CD14-positive monocyte (primary cell): ENCODE measurements at regions not wholly inside any gene's neighbourhood (a gene's known extent, or its start where the extent isn't known, plus 50 kb on each side); places are given as distances from the start of the nearest gene placed in this dataset.

Experiments used
- DNase-seq, 3 donors: peaks; one replicate each; pipeline ENCODE4 v3.0.0-alpha.2; 2011 to 2022
- H2AFZ ChIP-seq: 2 replicates; pipeline ENCODE4 v1.6.0; 2012; ENCODE audit warnings: mild to moderate bottlenecking, low read depth, low read length, inconsistent platforms; ENCODE audit not compliant: insufficient read depth, poor library complexity, severe bottlenecking
- H3K27ac ChIP-seq, 2 donors: 1 replicate in 1 of 2; 2 replicates in 1 of 2; pipeline ENCODE4 v1.5.1; 2012 to 2013; ENCODE audit warnings: low read length in 2 of 2, control low read depth in 1 of 2, inconsistent platforms in 1 of 2, low read depth in 1 of 2, mild to moderate bottlenecking in 1 of 2
- H3K27me3 ChIP-seq, 2 donors: one replicate each; pipeline versions ENCODE4 v1.6.0 to v1.6.1; 2011 to 2013; ENCODE audit warnings: low read length in 2 of 2; ENCODE audit not compliant: control insufficient read depth in 2 of 2, insufficient read depth in 2 of 2
- H3K36me3 ChIP-seq, 2 donors: replicated peaks in 1 of 2; 1 replicate in 1 of 2; 2 replicates in 1 of 2; pipeline versions ENCODE4 v1.5.1 to v1.6.1; 2012 to 2013; ENCODE audit warnings: low read length in 2 of 2, control low read depth in 1 of 2, inconsistent platforms in 1 of 2, mild to moderate bottlenecking in 1 of 2; ENCODE audit not compliant: insufficient read depth in 2 of 2, control insufficient read depth in 1 of 2
- H3K4me1 ChIP-seq, 2 donors: 1 replicate in 1 of 2; 2 replicates in 1 of 2; pipeline versions ENCODE4 v1.5.1 to v1.6.1; 2012 to 2013; ENCODE audit warnings: low read length in 2 of 2, control low read depth in 1 of 2, inconsistent platforms in 1 of 2, mild to moderate bottlenecking in 1 of 2, moderate library complexity in 1 of 2; ENCODE audit not compliant: insufficient read depth in 2 of 2, control insufficient read depth in 1 of 2
- H3K4me2 ChIP-seq: replicated peaks from 2 replicates; pipeline ENCODE3; 2012; ENCODE audit warnings: low read length, moderate library complexity, mild to moderate bottlenecking; ENCODE audit not compliant: poor library complexity, severe bottlenecking; ENCODE audit errors: extremely low read depth
- H3K4me3 ChIP-seq, 3 experiments: fragments of 200-600 bp in 1 of 3; sonication (generic) in 1 of 3; replicated peaks in 1 of 3; 1 replicate in 2 of 3; 2 replicates in 1 of 3; pipeline ENCODE4 v1.5.1; 2011 to 2013; ENCODE audit warnings: low read length in 3 of 3, mild to moderate bottlenecking in 3 of 3, control low read depth in 2 of 3, low read depth in 2 of 3, inconsistent platforms in 1 of 3, moderate library complexity in 1 of 3
- H3K79me2 ChIP-seq: 2 replicates; pipeline ENCODE4 v1.6.0; 2012; ENCODE audit warnings: mild to moderate bottlenecking, control low read depth, inconsistent platforms, low read length, moderate library complexity; ENCODE audit not compliant: insufficient read depth
- H3K9ac ChIP-seq: 2 replicates; pipeline ENCODE4 v1.6.0; 2017; ENCODE audit warnings: low read length, mild to moderate bottlenecking; ENCODE audit not compliant: insufficient read depth, poor library complexity, severe bottlenecking
- H3K9me3 ChIP-seq, 2 donors: replicated peaks in 1 of 2; 1 replicate in 1 of 2; 2 replicates in 1 of 2; pipeline versions ENCODE4 v1.5.1 to v1.6.1; 2012 to 2013; ENCODE audit warnings: low read length in 2 of 2, control low read depth in 1 of 2; ENCODE audit not compliant: control insufficient read depth in 1 of 2, insufficient read depth in 1 of 2
- H4K20me1 ChIP-seq: 2 replicates; pipeline ENCODE4 v1.6.0; 2012; ENCODE audit warnings: mild to moderate bottlenecking, low read length, control low read depth, moderate library complexity; ENCODE audit not compliant: insufficient read depth
- H3K27ac Mint-ChIP-seq, 7 donors: one replicate each; pipeline ENCODE4 v1.8.0; 2020; ENCODE audit warnings: mild to moderate bottlenecking in 7 of 7, mixed read lengths in 7 of 7, moderate library complexity in 6 of 7, inconsistent platforms in 2 of 7
- H3K27me3 Mint-ChIP-seq, 3 donors: one replicate each; pipeline ENCODE4 v1.8.0; 2021 to 2022; ENCODE audit warnings: low read depth in 3 of 3, mild to moderate bottlenecking in 3 of 3, mixed read lengths in 3 of 3, moderate library complexity in 3 of 3, inconsistent platforms in 1 of 3
- H3K36me3 Mint-ChIP-seq, 2 donors: one replicate each; pipeline ENCODE4 v1.8.0; 2020; ENCODE audit warnings: mixed read lengths in 2 of 2, inconsistent platforms in 1 of 2, mild to moderate bottlenecking in 1 of 2
- H3K4me1 Mint-ChIP-seq: one replicate; pipeline ENCODE4 v1.8.0; 2020; ENCODE audit warnings: mild to moderate bottlenecking, mixed read lengths
- H3K4me3 Mint-ChIP-seq, 2 donors: one replicate each; pipeline ENCODE4 v1.8.0; 2020; ENCODE audit warnings: mild to moderate bottlenecking in 2 of 2, mixed read lengths in 2 of 2, moderate library complexity in 1 of 2
- H3K9me3 Mint-ChIP-seq, 7 donors: one replicate each; pipeline ENCODE4 v1.8.0; 2020 to 2022; ENCODE audit warnings: mixed read lengths in 7 of 7, mild to moderate bottlenecking in 6 of 7, moderate library complexity in 6 of 7, inconsistent platforms in 2 of 7
- WGBS: methylation state at CpG from one replicate; pipeline ENCODE4 v1.1.5; 2013; ENCODE audit warnings: missing lambda C conversion rate; ENCODE audit not compliant: insufficient coverage; 5-methylcytosine and 5-hydroxymethylcytosine counted together
- intact Hi-C, 2 donors: fragments of 100-400 bp; cut with micrococcal nuclease; formaldehyde crosslinking; loops; one replicate each; pipeline versions ENCODE4 v1.15.0 to v1.15.1; 2023
- TF ChIP-seq, protein P1 (sequence below): fragments of 200-600 bp; IDR thresholded peaks from one replicate; pipeline ENCODE4 v1.8.0; 2022; ENCODE audit warnings: antibody characterized with exemption, mild to moderate bottlenecking

DNA sequence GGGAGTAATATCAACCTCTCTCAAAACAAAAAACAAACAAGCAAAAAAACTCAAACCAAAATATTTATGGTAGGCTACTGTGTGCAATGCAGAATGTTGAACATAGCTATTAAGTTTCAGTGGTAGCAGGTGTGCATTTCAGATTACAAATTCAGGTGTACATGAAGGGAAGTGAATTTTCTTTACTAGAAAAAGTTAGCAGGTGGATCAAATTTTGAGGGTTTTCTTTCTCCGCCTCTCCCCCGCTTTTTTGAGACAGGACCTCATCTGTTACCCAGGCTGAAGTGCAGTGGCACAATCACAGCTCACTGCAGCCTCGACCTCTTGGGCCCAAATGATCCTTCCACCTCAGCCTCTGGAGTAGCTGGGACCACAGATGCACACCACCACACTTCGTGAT is 109.7 kb upstream of the GOLIM4 start:
- TF ChIP-seq, protein P1, sequence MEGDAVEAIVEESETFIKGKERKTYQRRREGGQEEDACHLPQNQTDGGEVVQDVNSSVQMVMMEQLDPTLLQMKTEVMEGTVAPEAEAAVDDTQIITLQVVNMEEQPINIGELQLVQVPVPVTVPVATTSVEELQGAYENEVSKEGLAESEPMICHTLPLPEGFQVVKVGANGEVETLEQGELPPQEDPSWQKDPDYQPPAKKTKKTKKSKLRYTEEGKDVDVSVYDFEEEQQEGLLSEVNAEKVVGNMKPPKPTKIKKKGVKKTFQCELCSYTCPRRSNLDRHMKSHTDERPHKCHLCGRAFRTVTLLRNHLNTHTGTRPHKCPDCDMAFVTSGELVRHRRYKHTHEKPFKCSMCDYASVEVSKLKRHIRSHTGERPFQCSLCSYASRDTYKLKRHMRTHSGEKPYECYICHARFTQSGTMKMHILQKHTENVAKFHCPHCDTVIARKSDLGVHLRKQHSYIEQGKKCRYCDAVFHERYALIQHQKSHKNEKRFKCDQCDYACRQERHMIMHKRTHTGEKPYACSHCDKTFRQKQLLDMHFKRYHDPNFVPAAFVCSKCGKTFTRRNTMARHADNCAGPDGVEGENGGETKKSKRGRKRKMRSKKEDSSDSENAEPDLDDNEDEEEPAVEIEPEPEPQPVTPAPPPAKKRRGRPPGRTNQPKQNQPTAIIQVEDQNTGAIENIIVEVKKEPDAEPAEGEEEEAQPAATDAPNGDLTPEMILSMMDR: no peak
- H3K79me2 ChIP-seq: no peaks in the 10 kb centered on the region
- H3K27ac ChIP-seq: no peak overlapping the region
- Mint-ChIP-seq H3K4me3 (no peak overlapping the region), H3K9me3 (peaks cover 0 to 1% (median 0%) of the 10 kb centered on the region in 7 donors), H3K27ac (no peak overlapping the region), H3K27me3 (peaks cover 0 to 4% (median 0%) of the 10 kb centered on the region in 3 donors), H3K4me1 (no peaks in the 10 kb centered on the region), H3K36me3 (no peaks in the 10 kb centered on the region)
- H3K9me3 ChIP-seq: no peaks in the 10 kb centered on the region
- H3K4me2 ChIP-seq: no peak overlapping the region
- H3K36me3 ChIP-seq: no peaks in the 10 kb centered on the region
- no peak overlapping the region for H3K4me3 ChIP-seq
- no peak overlapping the region for H3K9ac ChIP-seq
- intact Hi-C loops: no loop called here
- H2AFZ ChIP-seq: no peak overlapping the region
- no peaks in the 10 kb centered on the region for H3K4me1 ChIP-seq
- no peaks in the 10 kb centered on the region for H3K27me3 ChIP-seq
- H4K20me1 ChIP-seq: no peaks in the 10 kb centered on the region
- 80% methylated on average over 1 of the region's 4 CpGs for WGBS
- no peak for DNase-seq

DNA sequence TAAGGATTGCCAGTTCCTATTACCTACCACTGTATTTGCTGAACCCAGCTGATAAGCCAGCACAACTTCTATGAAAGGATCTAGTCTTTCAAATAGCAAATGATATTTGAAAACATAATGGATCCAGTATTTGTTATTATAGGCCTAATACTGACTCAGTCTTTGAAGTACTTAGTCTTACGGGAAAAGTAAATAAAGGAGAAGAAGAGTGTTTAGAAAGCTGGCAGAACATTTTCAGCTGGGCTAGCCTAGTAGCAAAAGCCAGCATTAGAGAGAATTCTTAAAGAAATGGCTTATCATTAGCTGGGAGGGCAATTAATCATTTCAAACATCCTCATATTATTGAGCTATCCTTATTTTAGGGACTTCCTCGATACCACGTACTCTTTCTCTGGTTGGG is 101.4 kb upstream of the GOLIM4 start:
- Histone ChIP-seq H3K27me3 (no peaks in the 10 kb centered on the region), H2AFZ (no peak overlapping the region), H3K9me3 (no peaks in the 10 kb centered on the region), H3K4me3 (no peak overlapping the region), H3K4me1 (no peaks in the 10 kb centered on the region), H4K20me1 (no peaks in the 10 kb centered on the region), H3K36me3 (no peaks in the 10 kb centered on the region), H3K4me2 (no peak overlapping the region), H3K9ac (no peak overlapping the region), H3K79me2 (no peaks in the 10 kb centered on the region), H3K27ac (no peak overlapping the region)
- 90% methylated on average over 2 of the region's 3 CpGs for WGBS
- intact Hi-C loops: no loop called here
- H3K36me3 Mint-ChIP-seq: no peaks in the 10 kb centered on the region
- no peak for DNase-seq
- H3K4me1 Mint-ChIP-seq: no peaks in the 10 kb centered on the region
- H3K9me3 Mint-ChIP-seq: peaks cover 0 to 4% (median 0%) of the 10 kb centered on the region in 7 donors
- H3K4me3 Mint-ChIP-seq: no peak overlapping the region
- TF ChIP-seq, protein P1: no peak
- no peaks in the 10 kb centered on the region for H3K27me3 Mint-ChIP-seq
- H3K27ac Mint-ChIP-seq: no peak overlapping the region
